EH (cell line): ENCODE measurements at regions not wholly inside any gene's neighbourhood (a gene's known extent, or its start where the extent isn't known, plus 50 kb on each side); places are given as distances from the start of the nearest gene placed in this dataset.
"Not testable (repeated sequence)": the region's sequence is repeated elsewhere in the genome, so short reads cannot be mapped to it uniquely, and the experiment has no call there.

Experiments
- DNase-seq: peaks from one replicate; pipeline ENCODE4 v3.0.0-alpha.2; 2015; ENCODE audit warnings: low read depth

DNA sequence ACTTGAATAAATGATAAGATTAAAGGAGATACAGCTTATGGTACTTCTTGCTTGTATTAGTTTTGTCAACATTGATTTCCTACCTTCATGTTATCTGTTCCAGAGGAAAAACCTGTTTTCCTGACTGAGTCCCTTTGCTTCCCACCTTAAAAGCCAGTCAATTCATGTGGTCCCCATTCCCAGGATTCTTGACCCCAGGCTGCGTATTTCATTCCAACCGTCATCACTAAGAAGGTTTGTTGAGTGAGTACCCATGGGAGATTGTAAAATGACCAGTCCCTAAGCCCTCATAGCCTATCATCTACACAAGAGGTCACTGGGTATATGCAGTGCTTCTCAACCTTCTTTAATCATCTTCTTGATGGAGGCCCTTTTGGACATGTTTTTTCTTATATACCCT lies 52.2 kb downstream of the BEX3 start:
- DNase-seq: no peak

DNA sequence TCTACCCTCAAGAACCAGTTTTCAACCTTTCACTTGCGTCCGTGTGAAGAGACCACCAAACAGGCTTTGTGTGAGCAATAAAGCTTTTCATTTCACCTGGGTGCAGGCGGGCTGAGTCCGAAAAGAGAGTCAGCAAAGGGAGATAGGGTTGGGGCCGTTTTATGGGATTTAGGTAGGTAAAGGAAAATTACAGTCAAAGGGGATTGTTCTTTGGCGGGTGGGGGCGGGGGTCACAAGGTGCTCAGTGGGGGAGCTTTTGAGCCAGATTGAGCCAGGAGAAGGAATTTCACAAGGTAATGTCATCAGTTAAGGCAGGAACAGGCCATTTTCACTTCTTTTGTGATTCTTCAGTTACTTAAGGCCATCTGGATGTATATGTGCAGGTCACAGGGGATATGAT lies 52.7 kb downstream of the BEX3 start:
- not testable (repeated sequence) for DNase-seq

DNA sequence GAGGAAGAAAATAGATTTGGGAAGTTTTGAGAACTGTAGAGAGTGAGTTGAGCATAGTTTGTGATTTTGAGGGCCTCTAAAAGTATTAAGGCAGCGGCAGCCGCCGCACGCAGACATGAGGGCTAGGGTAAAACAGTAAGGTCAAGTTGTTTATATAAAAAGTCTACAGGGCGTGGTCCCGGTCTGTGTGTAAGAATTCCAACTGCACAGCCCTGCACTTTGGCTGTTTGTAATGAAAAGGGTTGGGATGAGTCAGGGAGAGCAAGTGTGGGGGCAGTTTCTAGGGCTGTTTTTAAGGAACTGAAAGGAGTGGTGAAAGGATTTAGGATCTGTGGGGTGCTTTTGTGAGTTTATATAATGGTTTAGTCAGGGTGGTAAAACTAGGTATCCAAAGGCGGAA lies 55.0 kb downstream of the BEX3 start:
- DNase-seq: peak; percentile 39

DNA sequence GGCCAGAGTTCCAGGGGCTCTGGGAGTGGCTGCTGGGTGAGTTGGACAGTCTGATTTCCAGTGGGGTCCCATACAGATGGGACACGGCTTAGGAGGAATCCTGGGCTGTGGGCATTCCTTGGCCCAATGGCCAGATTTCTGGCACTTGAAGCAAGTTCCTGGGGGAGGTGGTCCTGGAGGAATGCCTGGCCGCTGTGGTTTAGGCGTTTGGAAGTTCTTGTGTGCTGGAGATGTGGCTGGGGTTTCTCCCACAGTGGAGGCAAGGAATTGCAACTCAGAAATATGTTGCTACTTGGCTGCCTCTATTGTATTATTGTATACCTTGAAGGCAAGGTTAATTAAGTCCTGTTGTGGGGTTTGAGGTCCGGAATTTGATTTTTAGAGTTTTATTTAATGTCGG lies 56.5 kb downstream of the BEX3 start:
- DNase-seq: not testable (repeated sequence)

DNA sequence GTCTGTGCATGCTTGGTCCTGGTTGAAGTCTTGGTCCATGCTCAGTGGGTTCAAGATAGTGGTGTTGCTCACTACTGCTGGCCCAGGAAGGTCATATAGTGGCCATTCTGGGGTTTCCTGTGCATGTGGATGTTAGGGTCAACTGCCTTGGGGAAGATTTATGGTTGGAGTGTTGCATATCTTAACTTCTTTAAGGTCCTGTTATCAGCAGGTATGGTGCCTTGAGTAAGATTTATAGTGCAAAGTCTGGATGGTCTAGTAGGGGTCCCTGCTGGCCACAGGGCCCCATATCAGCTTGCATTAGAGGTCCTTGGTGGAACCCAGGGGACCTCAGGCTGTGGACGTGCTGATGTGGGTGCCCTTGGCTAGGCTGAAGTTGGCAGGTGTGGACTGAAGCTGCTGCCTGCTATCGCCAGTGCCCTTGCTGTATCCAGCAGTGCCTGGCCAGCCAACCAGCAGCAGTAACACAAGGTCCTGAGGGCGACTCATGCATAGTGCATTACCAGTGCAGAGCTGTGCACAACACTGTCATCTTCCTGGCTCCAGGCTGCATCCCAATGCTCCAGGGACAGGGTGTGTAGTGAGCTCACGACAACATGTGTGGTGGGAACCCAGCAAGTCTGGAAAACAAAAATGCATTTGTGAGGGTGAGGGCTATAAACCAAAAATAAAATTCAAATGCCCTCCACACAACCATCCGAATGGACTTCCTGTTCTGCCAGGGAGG lies 61.0 kb downstream of the BEX3 start:
- DNase-seq: no peak

DNA sequence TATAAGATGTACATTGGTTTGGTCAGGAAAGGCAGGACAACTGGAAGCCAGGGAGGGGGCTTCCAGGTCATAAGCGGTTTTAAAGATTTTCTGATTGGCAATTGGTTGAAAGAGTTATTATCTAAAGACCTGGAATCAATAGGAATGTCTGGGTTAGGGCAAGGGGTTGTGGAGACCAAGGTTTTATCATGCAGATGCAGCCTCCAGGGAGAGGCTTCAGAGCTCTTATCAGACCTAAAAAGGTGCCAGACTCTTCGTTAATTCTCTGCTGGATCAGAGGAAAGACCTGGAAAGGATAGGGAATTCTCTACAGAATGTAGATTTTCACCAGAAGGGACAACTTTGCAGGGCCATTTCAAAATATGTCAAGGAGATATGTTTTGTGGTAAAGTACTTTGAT lies 62.8 kb downstream of the BEX3 start:
- no peak for DNase-seq

DNA sequence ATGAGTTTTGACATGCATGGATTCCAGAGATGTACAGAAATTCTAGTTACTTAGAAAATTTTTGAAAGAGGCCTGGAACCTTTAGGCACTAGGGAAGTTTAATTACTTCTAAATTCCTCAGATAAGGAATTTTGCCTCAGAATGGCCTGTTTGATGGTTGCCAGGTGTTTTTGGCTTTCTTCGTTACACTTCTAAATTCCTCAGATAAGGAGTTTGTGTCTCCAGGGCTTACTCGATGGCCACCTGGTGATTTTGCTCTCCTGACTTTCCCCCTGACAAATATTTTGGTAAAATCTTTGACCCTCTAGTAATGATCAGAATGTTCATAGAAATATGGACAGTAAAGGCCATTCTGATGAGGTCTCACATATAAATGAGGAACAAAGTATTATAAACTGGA lies 64.3 kb downstream of the BEX3 start:
- DNase-seq: no peak

DNA sequence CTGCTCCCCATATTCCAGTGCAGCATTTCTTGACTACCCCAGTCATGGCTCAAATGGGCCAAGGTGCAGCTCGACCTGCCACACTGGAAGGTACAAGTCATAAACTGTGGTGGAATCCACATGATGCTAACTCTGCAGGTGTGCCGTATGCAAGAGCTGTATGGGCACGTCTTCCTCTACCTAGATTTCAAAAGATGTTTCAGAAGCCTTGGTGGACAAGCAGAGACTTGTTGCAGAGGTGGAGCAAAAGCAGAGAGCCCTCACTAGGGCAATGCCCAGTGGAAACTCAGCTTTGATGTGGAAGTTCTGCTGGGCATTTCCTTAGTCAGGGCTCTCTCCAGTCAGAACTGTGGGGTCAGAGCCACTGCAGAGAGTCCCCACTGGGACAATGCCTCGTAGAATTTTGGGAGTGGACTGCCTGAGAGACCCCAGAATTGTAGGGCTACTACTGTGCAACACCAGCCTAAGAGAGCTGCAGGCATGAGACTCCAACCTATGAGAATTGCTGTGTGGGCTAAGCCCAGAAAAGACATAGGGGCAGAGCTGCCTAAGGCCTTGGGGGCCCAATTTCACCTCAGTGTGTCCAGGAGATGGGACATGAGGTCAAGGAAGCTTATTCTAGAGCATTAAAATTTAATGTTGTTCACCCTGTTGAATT lies 65.7 kb downstream of the BEX3 start:
- DNase-seq: no peak

DNA sequence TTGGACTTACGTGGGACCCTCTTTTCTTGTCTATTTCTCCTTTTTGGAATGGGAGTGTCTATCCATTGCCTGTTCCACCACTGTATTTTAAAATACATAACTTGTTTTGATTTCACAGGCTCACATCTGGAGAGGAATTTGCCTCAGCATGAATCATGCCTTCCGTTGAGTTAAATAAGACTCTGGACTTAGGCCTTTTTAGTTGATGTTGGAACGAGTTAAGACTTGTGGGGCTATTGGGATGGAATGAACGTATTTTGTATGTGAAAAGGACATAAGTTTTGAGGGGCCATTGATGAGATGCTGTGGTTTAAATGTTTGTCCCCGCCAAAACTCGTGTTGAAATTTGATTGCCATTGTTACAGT lies 66.2 kb downstream of the BEX3 start:
- peak; percentile 32 for DNase-seq

DNA sequence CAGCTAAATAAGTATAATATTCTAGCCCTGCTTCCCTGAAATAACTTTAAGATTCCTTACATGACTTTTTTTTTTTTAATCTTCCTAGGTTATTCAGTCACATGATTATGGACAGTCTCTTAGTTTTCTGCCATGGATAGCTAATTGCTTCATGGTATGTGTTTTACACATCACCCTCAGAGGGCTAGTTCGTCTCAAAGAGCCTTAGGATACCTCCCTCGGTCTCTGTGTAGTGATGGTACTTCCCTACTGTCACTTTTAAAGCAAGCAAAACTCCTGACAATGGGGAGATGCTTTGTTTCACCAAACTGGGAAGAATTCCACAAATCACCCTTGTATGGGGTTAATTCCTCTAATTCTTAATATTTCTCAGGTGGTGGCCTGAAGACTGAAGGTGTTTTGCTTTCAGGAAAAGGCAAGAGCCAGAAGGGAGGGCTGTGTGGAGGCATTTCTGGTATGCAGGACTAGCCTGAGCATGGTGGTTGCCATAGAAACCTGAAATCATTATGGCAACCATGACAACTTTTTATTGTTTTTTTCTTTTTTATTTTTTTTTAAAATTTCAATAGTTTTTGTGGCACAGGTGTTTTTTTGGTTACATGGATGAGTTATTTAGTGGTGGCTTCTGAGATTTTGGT lies 70.4 kb downstream of the BEX3 start:
- peak; percentile 59 for DNase-seq
